Colonic mucosa (tissue), 4 donors: ENCODE measurements at regions not wholly inside any gene's neighbourhood (a gene's known extent, or its start where the extent isn't known, plus 50 kb on each side); places are given as distances from the start of the nearest gene placed in this dataset.

Experiments
- DNase-seq: peaks from one replicate; pipeline ENCODE4 v3.0.0-alpha.2; 2020
- H3K27ac ChIP-seq: fragments of 200-600 bp; one replicate; pipeline ENCODE4 v1.8.0; 2021
- H3K27me3 ChIP-seq: fragments of 200-600 bp; one replicate; pipeline ENCODE4 v1.8.0; 2021
- H3K36me3 ChIP-seq: fragments of 200-600 bp; one replicate; pipeline ENCODE4 v1.8.0; 2021
- H3K4me1 ChIP-seq: fragments of 200-600 bp; one replicate; pipeline ENCODE4 v1.8.0; 2021; ENCODE audit warnings: mild to moderate bottlenecking
- H3K4me3 ChIP-seq: fragments of 200-600 bp; one replicate; pipeline ENCODE4 v1.8.0; 2021
- H3K9ac ChIP-seq, 2 donors: one replicate each; pipeline ENCODE4 v1.7.0; 2013; ENCODE audit warnings: control low read depth in 2 of 2, low read depth in 2 of 2, low read length in 2 of 2
- H3K9me3 ChIP-seq: fragments of 200-600 bp; one replicate; pipeline ENCODE4 v1.8.0; 2021
- CTCF ChIP-seq: fragments of 200-600 bp; IDR thresholded peaks from one replicate; pipeline ENCODE4 v1.8.0; 2022; ENCODE audit warnings: antibody characterized with exemption, mild to moderate bottlenecking
- intact Hi-C: fragments of 100-400 bp; cut with DNase I; formaldehyde crosslinking; loops from one replicate; pipeline ENCODE4 v1.14.1; 2022
- donor health status: healthy.
- donor health status: DM: no; HTN: no; CAD: no.
- donor health status: DM: no; HTN: no; CAD: no.

GRCh38 chr3:157920822-157921700, 185.2 kb downstream of the SHOX2 start:
- no peak for TF ChIP-seq CTCF
- Histone ChIP-seq H3K27ac (no peak overlapping the region), H3K4me3 (no peak overlapping the region), H3K9ac (no peak overlapping the region), H3K9me3 (no peaks in the 10 kb centered on the region), H3K27me3 (no peaks in the 10 kb centered on the region), H3K4me1 (no peaks in the 10 kb centered on the region), H3K36me3 (no peaks in the 10 kb centered on the region)
- DNase-seq, result no peak
- intact Hi-C loops, result no loop called here

- H3K9me3 ChIP-seq, result no peaks in the 10 kb centered on the region
- no peak overlapping the region for H3K4me3 ChIP-seq
- no peak overlapping the region for H3K9ac ChIP-seq
- H3K27ac ChIP-seq, result no peak overlapping the region
- no peak for DNase-seq
- H3K36me3 ChIP-seq, result no peaks in the 10 kb centered on the region
- H3K27me3 ChIP-seq, result no peaks in the 10 kb centered on the region
- intact Hi-C loops, result no loop called here
- TF ChIP-seq CTCF, result no peak
- no peaks in the 10 kb centered on the region for H3K4me1 ChIP-seq
Observed at GRCh38 chr3:157919319-157919887, 186.8 kb downstream of the SHOX2 start.

- no peak for DNase-seq
- no peak overlapping the region for H3K9ac ChIP-seq
- intact Hi-C loops, result no loop called here
- no peaks in the 10 kb centered on the region for H3K9me3 ChIP-seq
- no peaks in the 10 kb centered on the region for H3K36me3 ChIP-seq
- no peak overlapping the region for H3K4me3 ChIP-seq
- no peak overlapping the region for H3K27ac ChIP-seq
- no peaks in the 10 kb centered on the region for H3K27me3 ChIP-seq
- H3K4me1 ChIP-seq, result peaks cover 4% of the 10 kb centered on the region
- no peak for TF ChIP-seq CTCF
Observed at GRCh38 chr3:157918402-157918801, 187.8 kb downstream of the SHOX2 start.

DNA sequence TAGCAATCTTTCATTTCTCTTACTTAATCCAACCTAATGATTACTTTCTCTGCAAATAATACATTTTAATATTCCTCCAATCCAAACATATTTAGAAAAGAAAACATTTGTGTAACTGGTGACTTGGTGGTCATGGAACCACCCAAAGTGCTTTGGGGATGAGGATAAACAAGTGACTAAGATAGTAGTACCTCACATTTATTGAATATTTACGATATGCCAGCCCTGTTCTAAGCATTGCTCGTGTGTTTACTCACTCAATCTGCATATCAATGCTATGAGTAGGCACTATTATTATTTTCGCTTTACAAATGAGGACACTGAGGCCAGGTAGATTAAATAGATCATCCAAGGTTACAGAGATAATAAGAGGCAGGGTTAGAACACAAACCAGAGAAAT, 189.5 kb downstream of the SHOX2 start:
- Histone ChIP-seq H3K36me3 (no peaks in the 10 kb centered on the region), H3K9ac (no peak overlapping the region)

DNA sequence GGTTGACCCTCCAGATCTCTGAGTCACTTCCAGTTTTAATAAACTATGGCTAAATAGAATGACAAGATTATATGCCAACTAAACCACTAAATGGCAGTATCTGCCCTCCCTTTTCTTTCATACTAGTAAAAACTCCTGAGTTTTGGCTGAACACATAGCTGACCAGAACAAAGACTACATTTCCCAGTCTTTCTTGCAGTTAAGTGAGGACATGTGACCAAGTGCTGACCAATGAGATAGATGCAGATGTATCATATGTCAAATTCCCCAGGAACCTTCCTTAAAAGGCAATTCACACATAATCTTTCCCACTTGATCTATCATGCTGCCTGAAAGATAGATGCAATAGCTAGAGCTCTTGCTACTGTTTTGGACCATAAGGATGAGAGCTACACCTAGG, 191.3 kb downstream of the SHOX2 start:
- no peak overlapping the region for H3K4me3 ChIP-seq
- H3K27ac ChIP-seq, result no peak overlapping the region
- peaks cover 4% of the 10 kb centered on the region for H3K4me1 ChIP-seq
- no peaks in the 10 kb centered on the region for H3K9me3 ChIP-seq
- DNase-seq, result no peak
- no peaks in the 10 kb centered on the region for H3K36me3 ChIP-seq
- TF ChIP-seq CTCF, result no peak
- H3K9ac ChIP-seq, result no peak overlapping the region
- no peaks in the 10 kb centered on the region for H3K27me3 ChIP-seq
- intact Hi-C loops, result no loop called here

More for the DNA sequence above, 189.5 kb downstream of the SHOX2 start:
- Histone ChIP-seq H3K4me3 (no peak overlapping the region), H3K4me1 (peaks cover 4% of the 10 kb centered on the region), H3K27ac (no peak overlapping the region), H3K9me3 (no peaks in the 10 kb centered on the region), H3K27me3 (no peaks in the 10 kb centered on the region)
- TF ChIP-seq CTCF, result no peak
- intact Hi-C loops, result no loop called here
- DNase-seq, result no peak
